ENCODE measurements at regions not wholly inside any gene's neighbourhood (a gene's known extent, or its start where the extent isn't known, plus 50 kb on each side); places are given as distances from the start of the nearest gene placed in this dataset.
A peak's percentile ranks its signal among the peaks of the same experiment; 100 is the strongest.

GRCh38 chr12:4856596-4856995, 53.1 kb upstream of the KCNA1 start:
- intact Hi-C loops (cut with DNase I): loop anchor here (2.0 to 5.0 kb wide), 2 partner anchors 146 to 231 kb away; no protein-coding TSS in a partner anchor
- DNase-seq: no peak

DNA sequence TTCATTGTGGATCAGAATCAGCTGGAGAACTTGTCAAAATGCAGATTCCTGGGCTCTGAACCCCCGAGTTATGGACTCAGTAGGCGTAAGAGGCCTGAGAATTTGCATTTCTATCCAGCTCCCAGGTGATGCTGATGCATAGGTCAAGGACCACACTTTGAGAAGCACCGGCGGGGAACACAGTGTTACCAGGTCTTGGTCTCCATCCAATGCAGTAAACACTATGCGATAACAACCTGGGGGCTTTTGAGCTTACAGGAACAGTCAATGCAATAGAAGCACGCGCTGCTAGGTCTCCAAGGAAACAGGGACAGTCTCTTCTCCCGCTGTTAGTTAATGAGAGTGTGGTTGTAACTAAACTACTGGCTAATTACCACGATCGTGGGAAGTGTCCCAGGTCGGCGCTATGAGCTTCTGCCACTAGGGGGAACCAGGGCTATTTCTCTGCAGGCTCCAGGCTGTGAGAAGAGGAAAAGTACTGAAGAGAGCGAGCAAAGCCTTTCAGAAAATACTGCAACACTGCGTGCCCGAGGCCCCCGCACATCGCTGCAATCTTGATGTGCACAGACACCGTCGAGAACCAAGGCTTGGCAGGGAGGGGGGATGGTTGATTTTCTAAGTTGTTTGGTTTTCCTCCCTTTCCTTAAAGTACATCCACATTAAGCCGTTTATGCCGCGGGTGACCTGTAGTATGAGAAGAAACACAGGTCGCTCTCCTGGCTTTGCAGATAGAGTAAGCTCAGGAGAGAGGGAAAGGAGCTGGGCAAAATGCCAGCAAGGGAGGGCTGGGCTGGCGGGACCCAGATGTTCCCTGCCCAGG, 52.0 kb upstream of the KCNA1 start:
- intact Hi-C loops (cut with DNase I): loop anchor here (2.0 to 5.0 kb wide), 2 partner anchors 145 to 230 kb away; no protein-coding TSS in a partner anchor
- DNase-seq: peak; percentile 78 to 95 (median 88)

DNA sequence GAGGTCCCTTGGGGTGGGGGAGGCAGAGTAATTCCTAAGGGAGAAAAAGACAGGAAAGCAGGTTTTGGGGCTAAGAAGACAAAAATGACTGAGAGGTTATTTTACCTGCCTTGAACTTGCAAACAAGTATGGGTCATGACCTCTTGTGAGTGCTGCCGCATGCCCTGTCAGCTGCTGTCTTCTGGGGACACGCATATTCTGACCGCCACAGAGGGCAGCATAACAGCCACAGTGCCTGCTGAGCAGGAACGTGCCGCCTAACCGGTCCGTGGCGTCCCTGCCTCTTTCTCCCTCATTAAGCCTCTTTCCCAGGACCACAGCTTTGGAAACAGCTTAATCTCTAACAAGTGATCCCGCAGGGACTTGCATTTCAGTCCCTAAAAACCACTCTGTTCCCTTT, 51.3 kb upstream of the KCNA1 start:
- DNase-seq: peak in 36 of 42 donors; percentile 22 to 70 (median 52)
- intact Hi-C loops (cut with DNase I): loop anchor here (5.0 kb wide), 1 partner anchor 229 kb away; no protein-coding TSS in a partner anchor

GRCh38 chr12:4859478-4860210, 50.1 kb upstream of the KCNA1 start:
- no peak for DNase-seq
- intact Hi-C loops (cut with DNase I): loop anchor here (5.0 kb wide), 1 partner anchor 228 kb away; no protein-coding TSS in a partner anchor
